ENCODE measurements at regions not wholly inside any gene's neighbourhood (a gene's known extent, or its start where the extent isn't known, plus 50 kb on each side); places are given as distances from the start of the nearest gene placed in this dataset.
A peak's percentile ranks its signal among the peaks of the same experiment; 100 is the strongest.

GRCh38 chr5:9774472-9775079 lies 144.4 kb upstream of the TAS2R1 start:
- Histone ChIP-seq H2AFZ (ENCODE audit: low read length) (no peak overlapping the region), H3K79me2 (ENCODE audit: insufficient read depth, low read length) (no peaks in the 10 kb centered on the region), H3K27ac (ENCODE audit: extremely low read length, insufficient read depth, low read length) (no peak overlapping the region), H4K20me1 (ENCODE audit: insufficient read depth, low read length) (no peaks in the 10 kb centered on the region), H3K36me3 (replicated peaks in 1 of 2; ENCODE audit: control insufficient read depth in 1 of 2, insufficient read depth in 2 of 2, low read length in 2 of 2) (no peaks in the 10 kb centered on the region), H3K27me3 (ENCODE audit: control insufficient read depth in 1 of 2, insufficient read depth in 2 of 2, low read length in 2 of 2) (no peaks in the 10 kb centered on the region), H3K4me2 (ENCODE audit: low read depth, low read length) (no peak overlapping the region), H3K9ac (ENCODE audit: insufficient read depth, low read depth, low read length) (no peak overlapping the region), H3K4me1 (ENCODE audit: insufficient read depth, low read length) (no peaks in the 10 kb centered on the region), H3K4me3 (replicated peaks in 1 of 3; ENCODE audit: insufficient read depth in 1 of 3, low read depth in 2 of 3, low read length in 3 of 3) (no peak overlapping the region), H3K9me3 (ENCODE audit: low read length) (no peaks in the 10 kb centered on the region)
- no peak for FAIRE-seq
- ATAC-seq, result no peak; the same call in 2 of the 3 replicates
- intact Hi-C loops (cut with micrococcal nuclease; ENCODE audit: unreplicated experiment), result no loop called here
- 30% methylated on average over 3 of the region's 3 CpGs for WGBS (ENCODE audit: low lambda C conversion rate)
- in situ Hi-C loops (cut with HindIII; ENCODE audit: extremely low pct_ligation_motif_present, low pct_unique_long_range_greater_than_20kb), result no loop called here
- CTCF ChIA-PET (ENCODE audit: low intra/inter-chr PET ratio, low total read pairs), result no interaction called here
- POLR2A ChIA-PET, result no interaction called here
- BruUV-seq (replicated peaks), result no TSS peak
- TF ChIP-seq STAG1 (CRISPR knock-in tag; IDR thresholded peaks at IDR 0.05) (0 out of 2 replicates have a peak, but pooled peaks have one; percentile 8), PHF5A (CRISPR knock-in tag; IDR thresholded peaks at IDR 0.05; ENCODE audit: low read depth, unreplicated experiment) (no peak)
- DNase-seq (ENCODE audit: low spot score), result peak; percentile 3

DNA sequence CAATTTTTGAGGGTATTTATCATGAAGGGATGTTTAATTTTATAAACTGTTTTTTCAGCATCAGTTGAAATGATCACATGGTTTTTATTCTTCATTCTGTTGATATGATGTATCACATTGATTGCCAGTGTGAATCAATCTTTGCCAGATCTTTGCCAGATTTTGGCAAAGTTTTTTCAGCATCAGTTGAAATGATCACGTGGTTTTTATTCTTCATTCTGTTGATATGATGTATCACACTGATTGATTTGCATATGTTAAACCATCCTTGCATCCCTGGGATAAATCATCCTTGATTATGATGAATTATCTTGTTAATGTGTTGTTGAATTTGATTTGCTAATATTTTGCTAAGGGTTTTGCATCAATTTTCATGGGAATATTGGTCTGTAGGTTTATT lies 140.9 kb upstream of the TAS2R1 start:
- Histone ChIP-seq H3K27me3 (ENCODE audit: control insufficient read depth in 1 of 2, insufficient read depth in 2 of 2, low read length in 2 of 2) (no peaks in the 10 kb centered on the region), H3K27ac (ENCODE audit: extremely low read length, insufficient read depth, low read length) (no peak overlapping the region), H3K4me3 (replicated peaks in 1 of 3; ENCODE audit: insufficient read depth in 1 of 3, low read depth in 2 of 3, low read length in 3 of 3) (no peak overlapping the region), H3K36me3 (replicated peaks in 1 of 2; ENCODE audit: control insufficient read depth in 1 of 2, insufficient read depth in 2 of 2, low read length in 2 of 2) (no peaks in the 10 kb centered on the region), H3K79me2 (ENCODE audit: insufficient read depth, low read length) (no peaks in the 10 kb centered on the region), H3K9me3 (ENCODE audit: low read length) (no peaks in the 10 kb centered on the region), H3K4me1 (ENCODE audit: insufficient read depth, low read length) (no peaks in the 10 kb centered on the region), H4K20me1 (ENCODE audit: insufficient read depth, low read length) (no peaks in the 10 kb centered on the region), H2AFZ (ENCODE audit: low read length) (no peak overlapping the region), H3K4me2 (ENCODE audit: low read depth, low read length) (no peak overlapping the region), H3K9ac (ENCODE audit: insufficient read depth, low read depth, low read length) (no peak overlapping the region)
- no peak for DNase-seq (ENCODE audit: low spot score)
- ChIA-PET CTCF (ENCODE audit: low intra/inter-chr PET ratio, low total read pairs) (no interaction called here), POLR2A (no interaction called here)
- 3% methylated on average over 1 of the region's 1 CpG for WGBS (ENCODE audit: low lambda C conversion rate)
- FAIRE-seq, result no peak
- intact Hi-C loops (cut with micrococcal nuclease; ENCODE audit: unreplicated experiment), result no loop called here
- TF ChIP-seq RAD51 (IDR thresholded peaks at IDR 0.05; ENCODE audit: borderline replicate concordance) (peak; percentile 50; the same call in 1 of the 2 replicates), NFKBIZ (CRISPR knock-in tag; IDR thresholded peaks at IDR 0.05) (no peak)
- in situ Hi-C loops (cut with HindIII; ENCODE audit: extremely low pct_ligation_motif_present, low pct_unique_long_range_greater_than_20kb), result no loop called here
- no TSS peak for BruUV-seq (replicated peaks)
- ATAC-seq, result no peak
